HG03097 (cell line): ENCODE measurements at regions not wholly inside any gene's neighbourhood (a gene's known extent, or its start where the extent isn't known, plus 50 kb on each side); places are given as distances from the start of the nearest gene placed in this dataset.

Source experiments
- ATAC-seq: cut with Tn5 transposase; IDR thresholded peaks from one replicate; pipeline ENCODE4 v1.9.1; 2021; ENCODE audit not compliant: unreplicated experiment, low FRiP score

- no peak for ATAC-seq
Observed at GRCh38 chr11:115585361-115586024, 81.3 kb upstream of the CADM1 start.

GRCh38 chr11:115581871-115582639 lies 77.8 kb upstream of the CADM1 start:
- ATAC-seq: no peak

- no peak for ATAC-seq
Observed at GRCh38 chr11:115580927-115581680, 76.9 kb upstream of the CADM1 start.

DNA sequence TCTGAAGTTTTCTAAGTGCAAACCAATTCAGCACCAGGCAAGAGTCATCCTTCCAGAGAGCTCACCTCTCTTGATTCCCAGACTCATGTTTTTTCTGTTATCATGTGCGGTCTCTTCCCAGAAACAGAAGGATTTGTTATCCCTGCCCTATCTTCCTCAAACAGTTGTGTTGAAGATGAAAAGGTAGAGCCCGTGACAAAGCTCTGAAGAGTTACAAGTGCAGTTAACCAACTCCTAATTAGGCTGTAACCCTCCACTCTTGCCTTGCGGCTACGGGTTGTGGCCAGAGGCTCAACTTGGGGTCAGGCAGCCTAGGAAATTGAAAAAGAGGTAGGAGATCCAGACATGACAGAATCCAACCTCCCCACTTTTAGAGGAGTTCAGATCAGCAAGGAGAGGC lies 76.2 kb upstream of the CADM1 start:
- ATAC-seq: no peak

DNA sequence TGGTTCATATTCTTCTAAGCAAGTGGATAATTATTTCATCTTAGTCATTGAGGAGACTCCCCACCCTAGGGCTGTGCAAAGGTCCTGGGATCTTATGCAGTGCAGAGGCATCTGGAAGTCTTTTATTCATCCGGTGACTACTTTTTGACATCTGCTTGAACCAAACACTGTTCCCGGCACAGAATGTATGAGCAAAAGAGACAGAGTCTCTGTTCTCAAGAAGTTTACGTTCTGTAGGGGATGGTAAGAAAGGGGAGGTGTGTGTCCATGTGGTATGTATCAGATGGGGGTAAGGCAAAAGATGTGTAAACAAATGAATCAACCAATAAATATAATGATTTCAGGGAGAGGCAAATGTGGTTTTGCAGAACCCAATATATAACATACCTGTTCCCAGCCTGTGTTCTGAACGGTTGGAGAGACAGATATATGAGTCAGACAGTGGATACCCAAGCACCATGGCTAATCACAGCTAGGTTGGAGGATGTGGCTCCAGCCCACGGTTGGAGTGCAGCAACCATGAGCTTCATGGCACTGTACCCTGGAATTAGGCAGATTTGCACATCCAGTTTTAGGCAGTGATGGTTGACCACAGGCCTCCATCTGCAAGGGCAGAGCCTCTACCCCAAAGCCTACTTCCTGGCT lies 75.1 kb upstream of the CADM1 start:
- ATAC-seq: no peak

DNA sequence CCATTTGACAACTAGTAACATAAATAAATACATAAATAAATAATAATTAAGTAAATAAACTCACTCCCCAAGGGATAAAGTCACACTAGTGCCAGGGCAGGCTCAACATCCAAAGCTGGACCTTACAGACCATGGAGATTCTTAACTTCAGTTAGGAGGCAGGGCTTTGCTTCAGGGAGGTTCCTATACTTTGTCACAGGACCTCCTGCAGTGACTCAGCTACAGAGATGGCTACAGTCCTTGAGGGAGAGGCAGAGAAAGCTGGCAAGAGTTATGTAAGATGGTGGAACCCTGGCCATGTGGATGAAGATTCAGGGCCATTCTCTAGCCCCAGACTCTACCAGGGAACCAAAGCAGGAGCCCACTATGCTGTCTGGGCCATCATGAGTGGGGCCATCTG lies 74.1 kb upstream of the CADM1 start:
- no peak for ATAC-seq

- no peak for ATAC-seq
Observed at GRCh38 chr11:115577701-115578100, 73.5 kb upstream of the CADM1 start.

DNA sequence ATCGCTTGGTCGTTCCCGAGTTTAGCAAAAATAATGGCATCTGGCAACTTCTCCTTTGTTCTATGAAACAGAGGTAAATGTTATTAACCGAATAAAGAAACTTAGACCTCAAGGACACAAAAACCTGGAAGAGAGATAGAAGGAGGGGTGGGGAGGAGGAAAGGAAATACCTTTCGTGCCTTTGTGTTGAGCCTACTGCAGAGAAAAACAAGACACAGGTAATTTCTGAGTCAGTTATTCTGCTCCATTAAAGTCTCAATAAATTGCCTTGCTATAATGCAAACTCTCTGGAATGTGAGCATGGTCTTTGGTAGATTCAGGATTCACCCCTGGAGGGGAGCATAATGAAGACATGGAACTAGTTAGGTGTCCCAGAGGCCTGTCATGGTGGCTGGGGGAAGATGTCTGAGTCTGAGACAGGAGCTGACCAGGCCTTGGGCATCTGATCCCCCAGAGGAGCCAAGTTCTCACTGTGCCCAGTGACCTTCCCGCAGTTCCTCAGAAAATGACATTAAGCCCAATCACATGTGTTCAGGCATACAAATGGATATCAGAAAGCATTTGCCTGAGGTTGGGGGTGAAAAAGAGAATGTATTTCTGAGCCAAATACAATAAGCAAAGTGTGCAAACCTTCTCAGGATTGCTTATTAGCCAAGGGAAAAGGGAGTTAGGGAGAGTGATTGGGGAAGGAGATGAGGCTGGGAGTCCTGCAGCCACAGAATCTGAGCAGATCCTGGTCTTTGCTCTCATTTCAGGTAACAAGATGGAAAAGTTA lies 72.6 kb upstream of the CADM1 start:
- no peak for ATAC-seq

- no peak for ATAC-seq
Observed at GRCh38 chr11:115572551-115572950, 68.3 kb upstream of the CADM1 start.

DNA sequence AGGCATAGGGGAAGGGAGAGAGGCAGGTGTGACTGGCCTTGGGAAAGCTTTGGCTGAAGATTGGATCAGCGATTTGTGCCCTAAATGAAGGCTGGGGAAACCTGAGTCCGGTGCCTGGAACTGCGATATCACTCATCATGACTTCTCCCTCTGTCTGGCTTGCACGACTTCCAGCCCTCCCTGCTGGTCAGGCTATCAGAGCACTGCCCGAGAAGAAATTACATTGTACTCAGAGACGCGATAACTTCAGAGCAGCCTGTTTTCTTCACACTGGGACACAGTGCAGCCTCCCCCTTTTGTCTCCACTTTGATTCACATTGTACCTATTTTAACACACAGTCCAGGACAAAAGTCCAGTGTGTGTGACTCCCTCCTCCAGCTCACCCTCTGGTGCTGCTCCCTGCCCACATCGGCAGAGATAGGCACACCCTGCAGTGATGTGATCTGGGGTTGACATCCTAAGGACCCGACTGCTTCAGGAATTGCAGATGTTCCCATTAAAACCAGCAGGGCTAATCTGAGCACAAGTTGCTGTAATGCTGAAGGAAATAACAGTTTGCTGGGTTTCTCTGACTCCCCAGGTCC lies 62.1 kb upstream of the CADM1 start:
- ATAC-seq: no peak

GRCh38 chr11:115564851-115565250 lies 60.6 kb upstream of the CADM1 start:
- ATAC-seq: no peak

GRCh38 chr11:115561116-115561515 lies 56.9 kb upstream of the CADM1 start:
- no peak for ATAC-seq

DNA sequence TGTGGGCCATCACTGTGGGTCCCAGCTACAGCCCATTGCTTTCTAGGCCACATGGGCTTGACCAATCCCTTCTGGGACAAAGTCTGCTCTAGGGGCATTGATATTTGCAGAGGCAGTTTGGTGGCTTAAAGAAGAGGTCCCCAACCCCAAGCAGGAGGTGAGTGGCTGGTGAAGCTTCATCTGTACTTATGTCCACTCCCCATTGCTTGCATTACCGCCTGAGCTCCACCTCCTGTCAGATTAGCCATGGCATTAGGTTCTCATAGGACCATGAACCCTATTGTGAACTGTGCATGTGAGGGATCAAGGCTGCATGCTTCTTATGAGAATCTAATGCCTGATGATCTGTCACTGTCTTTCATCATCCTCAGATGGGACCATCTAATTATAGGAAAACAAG lies 54.4 kb upstream of the CADM1 start:
- no peak for ATAC-seq

DNA sequence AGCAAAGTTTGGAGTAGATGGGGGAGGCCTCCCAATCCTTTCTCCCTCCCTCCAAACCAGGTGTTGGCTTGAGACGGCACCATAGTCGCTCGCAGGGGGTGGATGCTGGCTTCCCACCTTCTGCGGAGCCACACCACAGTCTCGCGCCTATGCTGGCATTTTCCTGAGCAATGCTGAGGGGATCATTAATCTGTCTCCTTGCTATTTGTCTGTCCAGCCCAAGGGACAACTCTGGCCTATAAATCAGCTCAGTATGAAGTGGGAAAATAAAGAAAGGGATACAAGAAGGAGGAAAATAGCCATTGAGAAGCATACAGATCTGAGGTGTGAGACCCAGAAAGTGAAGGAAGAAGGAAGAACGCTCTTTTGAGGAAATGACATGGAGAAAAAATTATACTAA lies 53.5 kb upstream of the CADM1 start:
- no peak for ATAC-seq

DNA sequence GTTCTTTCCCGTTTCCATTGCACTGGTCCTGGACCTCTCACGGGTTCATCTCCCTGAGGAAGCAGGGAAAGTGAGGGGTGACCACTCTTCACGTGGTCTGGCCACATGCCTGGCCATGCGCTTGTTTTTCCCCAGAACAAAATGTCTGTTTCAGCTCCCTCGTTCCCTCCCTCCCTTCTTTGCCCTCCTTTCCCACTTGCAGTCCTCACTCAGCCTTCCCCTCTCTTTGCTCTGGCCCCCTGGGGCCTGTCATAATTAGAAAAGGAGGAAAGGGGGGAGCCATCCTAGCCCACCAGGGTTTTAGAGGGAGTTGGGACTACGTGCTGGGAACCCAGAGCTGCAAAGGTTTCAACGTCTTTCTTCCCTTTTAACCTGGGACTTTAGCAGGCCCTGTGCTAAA lies 52.8 kb upstream of the CADM1 start:
- no peak for ATAC-seq

DNA sequence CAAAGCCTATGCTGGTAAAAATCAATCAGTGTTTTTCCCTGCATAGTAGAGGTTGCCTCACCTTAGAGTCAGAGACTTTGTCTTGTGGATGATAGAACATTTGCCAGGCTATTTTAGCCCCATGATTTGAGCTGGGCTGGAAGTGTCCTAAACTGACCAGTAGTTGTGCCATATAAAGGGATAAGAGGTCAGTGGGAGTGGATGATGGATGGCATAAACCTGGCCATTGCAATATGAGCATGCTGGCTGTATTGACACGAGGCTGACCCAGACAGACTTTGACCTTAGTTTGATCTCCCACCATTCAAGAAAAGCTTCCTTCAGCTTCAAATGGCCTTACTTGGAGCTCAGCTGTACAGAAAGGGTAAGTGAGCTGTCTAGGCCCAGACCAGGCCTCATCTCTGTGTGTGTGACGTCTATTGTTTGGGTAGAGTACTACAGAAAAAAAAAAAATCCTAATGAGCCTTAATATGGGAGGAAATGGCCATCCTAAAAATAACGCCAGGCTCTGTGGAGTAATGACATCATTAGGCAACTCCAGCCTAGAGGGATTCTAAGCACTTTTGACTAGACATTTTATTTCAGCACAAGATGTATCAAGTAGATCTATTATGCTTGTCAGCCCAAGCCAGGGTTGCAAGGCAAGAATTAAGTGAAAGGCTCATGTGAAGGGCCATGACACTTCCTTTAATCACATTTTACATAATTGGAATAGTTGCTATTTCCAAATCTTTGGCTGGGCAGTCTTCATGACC lies 51.3 kb upstream of the CADM1 start:
- no peak for ATAC-seq
